A673 (cell line): ENCODE measurements at regions not wholly inside any gene's neighbourhood (a gene's known extent, or its start where the extent isn't known, plus 50 kb on each side); places are given as distances from the start of the nearest gene placed in this dataset.

ENCODE experiments used
- CTCF ChIP-seq: fragments of 300-800, 200-600 bp; sonication (generic); conservative IDR thresholded peaks from 2 replicates; pipeline ENCODE4 v1.5.1; 2017; ENCODE audit warnings: low read depth, mild to moderate bottlenecking, antibody characterized with exemption, low read length, moderate library complexity, mixed read lengths
- EZH2 ChIP-seq: fragments of 200-600 bp; sonication (generic); IDR thresholded peaks from 2 replicates; pipeline ENCODE4 v1.6.1; 2017; ENCODE audit warnings: borderline replicate concordance, low read depth, mild to moderate bottlenecking, mixed read lengths, antibody characterized with exemption, low read length; ENCODE audit not compliant: poor library complexity, severe bottlenecking

DNA sequence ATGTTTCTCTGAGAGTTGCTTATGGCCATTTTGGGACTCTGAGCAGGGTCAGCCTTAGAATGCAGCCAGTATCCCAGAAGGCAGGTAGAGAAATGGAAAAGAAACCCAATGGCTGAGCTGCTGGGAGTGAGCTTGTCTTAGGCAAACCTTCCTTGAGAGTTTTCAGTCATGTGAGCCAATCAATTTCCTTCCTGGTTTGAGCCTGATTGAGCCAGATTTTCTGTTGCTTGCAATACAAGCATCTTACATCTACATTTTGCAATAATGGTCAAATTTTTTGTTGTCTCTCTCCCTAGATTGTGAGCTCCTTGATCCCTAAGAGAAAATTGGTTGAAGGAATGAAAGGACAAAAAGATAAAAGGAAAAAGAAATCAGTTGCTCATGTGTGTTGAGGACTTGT, 155.3 kb downstream of the SNX18 start:
- TF ChIP-seq CTCF: no peak
- TF ChIP-seq EZH2: no peak
